Glomerular visceral epithelial cell (primary cell): ENCODE measurements at regions not wholly inside any gene's neighbourhood (a gene's known extent, or its start where the extent isn't known, plus 50 kb on each side); places are given as distances from the start of the nearest gene placed in this dataset.
A peak's percentile ranks its signal among the peaks of the same experiment; 100 is the strongest.

ENCODE experiments used
- DNase-seq: peaks from one replicate; pipeline ENCODE4 v3.0.0-alpha.2; 2016; ENCODE audit errors: extremely low spot score

- no peak for DNase-seq
These were observed 223.1 kb downstream of the REEP3 start for GRCh38 chr10:63744060-63744941.

DNA sequence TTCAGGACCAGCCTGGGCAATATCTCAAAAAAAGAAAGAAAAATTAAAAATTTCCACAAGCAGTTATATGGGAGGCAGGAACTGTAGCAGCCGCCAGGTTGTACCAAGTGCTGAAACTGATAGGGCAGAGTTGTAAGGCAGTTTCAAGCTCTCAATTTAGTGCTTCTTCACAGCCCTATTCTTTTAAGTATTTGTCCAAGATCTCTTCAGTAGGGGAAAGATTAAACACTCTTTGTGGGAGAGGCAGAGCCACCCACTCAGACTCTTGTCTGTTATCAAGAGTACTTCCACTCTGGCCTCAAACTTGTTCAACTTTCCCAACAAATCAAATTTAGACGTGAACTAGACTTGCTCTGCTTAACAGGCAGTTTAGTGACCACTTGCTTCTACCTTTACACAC lies 228.7 kb downstream of the REEP3 start:
- DNase-seq: no peak

GRCh38 chr10:63751836-63752235 lies 230.6 kb downstream of the REEP3 start:
- DNase-seq: no peak

DNA sequence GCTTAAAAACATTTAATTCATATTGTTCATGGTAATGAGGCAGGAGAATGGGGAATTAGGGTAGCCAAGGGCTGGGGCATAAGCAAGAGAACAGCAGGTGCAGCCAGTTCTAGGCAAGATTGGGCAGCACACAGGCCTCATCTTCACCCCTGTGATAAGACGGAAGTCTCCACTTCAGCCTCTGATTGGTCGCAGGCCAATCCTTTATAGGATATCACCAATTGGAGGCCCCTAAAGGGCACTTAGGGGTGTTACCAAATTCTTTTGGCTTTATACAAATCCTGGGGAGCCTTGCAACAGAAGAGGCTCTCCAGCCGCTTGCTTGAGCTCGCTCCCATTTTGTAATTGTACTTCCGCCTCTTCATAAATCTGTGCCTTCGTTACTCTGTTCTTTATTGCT lies 231.1 kb downstream of the REEP3 start:
- DNase-seq: no peak

DNA sequence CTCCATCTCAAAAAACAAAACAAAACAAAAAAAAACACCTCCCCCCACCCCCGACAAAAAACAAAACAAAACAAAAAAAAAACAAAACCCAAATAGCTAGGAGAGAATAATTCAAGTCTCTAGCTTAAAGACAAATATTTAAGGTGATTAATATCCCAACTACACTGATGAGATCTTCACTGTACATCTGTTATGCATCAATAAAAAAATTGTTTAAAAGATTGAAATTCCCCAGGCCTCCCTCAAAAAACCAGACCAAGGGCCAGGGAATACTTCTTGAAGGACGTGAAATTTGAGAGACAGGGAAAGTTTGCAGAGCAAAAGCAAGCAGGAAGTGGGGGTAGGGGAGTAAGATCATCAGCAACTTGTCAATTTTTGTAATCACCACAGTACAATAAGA lies 232.6 kb downstream of the REEP3 start:
- DNase-seq: no peak

DNA sequence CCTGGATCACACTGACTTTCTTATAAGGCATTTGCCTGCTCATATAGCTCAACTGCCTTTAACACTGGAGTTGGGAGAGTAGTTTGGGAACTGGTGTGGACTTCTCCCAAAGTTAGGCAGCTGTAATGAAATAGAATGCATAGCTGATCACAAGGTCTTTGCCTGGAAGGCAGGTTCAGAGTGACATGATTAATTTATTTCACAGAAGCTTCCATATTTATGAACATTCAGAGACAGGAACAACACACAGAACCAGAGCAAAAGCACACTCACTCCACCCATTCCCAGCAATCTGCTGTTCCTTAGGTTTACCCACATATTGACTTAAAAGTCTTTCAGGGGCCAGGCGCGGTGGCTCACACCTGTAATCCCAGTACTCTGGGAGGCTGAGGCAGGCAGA lies 234.2 kb downstream of the REEP3 start:
- DNase-seq: no peak

DNA sequence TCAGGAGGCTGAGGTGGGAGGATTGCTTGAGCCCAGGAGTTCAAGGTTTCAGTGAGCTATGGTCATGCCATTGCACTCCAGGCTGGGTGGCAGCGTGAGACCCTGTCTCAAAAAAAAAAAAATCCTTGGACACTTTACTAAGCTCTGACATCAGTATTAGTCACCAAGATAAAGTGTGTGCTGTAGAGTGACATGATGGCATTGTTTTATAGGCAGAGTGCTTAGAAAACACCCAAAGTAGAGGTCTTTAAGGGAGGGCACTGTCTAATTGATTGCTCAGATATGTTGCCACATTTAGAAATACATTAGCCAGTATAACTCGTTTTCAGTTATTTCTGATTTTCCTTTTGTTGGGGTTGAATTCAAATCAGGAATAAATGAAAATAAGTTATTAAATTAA lies 235.9 kb downstream of the REEP3 start:
- no peak for DNase-seq

DNA sequence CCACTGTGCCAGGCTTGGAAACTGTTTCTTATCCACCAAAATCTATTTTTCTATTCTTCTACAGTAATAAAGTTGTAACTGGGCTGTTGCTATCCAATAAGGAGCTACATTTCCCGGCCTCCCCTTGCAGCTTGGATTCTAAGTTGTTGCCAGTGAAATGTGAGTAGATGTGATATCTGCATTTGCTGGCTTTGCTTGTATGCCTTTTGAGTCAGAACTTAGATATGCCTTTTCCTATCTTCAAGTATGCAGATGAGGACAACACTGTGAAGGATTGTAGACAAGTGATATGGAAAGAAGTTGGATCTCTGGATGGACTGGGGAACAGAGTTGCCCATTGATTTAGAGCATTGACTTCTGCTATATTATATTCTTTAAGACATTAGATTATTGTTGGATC lies 236.9 kb downstream of the REEP3 start:
- no peak for DNase-seq

DNA sequence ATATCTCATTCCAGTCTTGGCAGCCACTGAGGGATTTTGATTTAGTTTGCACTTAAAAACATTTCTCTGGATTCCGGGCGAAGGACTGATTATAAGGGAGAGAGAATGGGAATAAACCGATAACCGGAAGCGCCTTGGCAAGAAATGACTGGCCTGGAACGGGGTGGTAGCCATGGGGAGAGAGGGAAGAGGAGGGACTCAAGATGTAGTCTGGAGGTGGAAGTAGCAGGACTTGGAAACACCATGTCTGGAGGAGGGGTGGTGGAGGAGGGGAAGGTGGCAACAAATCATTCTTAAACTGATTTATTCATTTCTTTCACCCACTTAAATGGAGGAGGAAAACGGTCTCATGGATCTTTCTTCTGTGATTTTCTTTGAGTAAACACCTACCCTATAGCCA lies 238.1 kb downstream of the REEP3 start:
- no peak for DNase-seq

DNA sequence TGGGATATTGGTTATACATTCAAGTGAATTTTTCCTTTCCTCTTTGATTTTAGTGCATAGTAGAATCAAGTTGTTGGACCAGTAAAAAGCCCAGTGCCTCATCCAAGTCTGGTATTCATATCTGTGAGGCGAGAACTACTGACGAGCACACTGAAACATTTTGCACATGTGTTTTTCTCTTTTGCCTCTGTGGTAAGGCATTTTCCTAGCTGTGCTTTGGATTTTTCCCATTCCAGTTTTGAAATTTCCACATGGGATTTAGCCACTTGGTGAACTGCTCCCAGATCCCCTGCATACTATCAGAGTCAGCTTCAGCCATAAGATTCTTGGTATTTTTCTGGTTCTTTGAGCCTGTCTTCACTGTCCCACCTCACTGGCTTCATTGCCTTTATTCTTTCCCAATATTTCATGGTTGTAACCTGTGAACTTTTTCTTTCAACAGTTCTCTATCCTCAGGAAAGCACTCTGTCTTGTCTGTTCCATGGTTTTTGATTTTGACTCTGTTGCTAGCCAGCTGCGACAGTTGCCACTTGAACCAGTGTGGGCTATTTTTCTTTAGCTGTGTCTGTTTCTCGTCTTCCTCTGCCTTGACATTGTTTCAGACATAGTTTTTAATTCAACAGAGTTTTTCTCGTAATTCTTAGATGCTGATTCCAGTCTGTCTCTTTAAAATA lies 239.0 kb downstream of the REEP3 start:
- DNase-seq: no peak

DNA sequence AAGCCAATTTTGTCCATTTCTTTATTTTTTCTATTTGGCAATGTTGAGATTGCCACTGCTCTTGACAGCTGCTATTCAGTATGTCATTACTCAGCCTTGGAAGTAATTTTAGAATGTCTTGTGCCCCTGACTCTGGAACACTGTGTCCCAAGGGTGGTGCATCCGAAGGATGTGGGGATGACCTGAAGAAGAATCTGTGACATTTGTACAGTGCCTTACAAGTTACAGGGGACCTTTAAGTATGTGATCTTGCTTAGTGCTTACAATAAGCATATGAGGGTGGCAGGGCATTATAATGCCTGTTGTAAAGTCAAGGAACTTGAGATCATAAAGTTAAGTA lies 239.5 kb downstream of the REEP3 start:
- no peak for DNase-seq

DNA sequence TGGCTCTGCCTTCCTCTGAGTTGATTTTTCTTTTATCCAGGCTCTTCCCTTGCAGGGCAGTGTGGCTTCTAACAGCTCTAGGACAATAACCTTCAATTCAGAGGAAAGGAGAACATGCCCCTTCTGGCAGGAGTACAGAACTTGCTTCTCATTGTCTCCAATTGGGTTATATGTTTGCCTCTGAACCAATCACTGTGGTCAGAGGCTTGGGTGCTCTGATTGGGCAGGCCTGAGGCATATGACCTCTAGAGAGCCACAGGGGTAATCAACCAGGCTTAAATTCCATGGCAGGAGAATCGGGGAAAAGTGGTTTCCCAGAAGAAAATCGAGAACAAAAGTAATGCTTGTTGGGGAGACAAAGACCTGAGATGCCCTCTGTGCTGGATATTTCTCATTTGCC lies 240.0 kb downstream of the REEP3 start:
- no peak for DNase-seq

GRCh38 chr10:63763744-63764143 lies 242.5 kb downstream of the REEP3 start:
- DNase-seq: no peak

- peak; percentile 9 for DNase-seq
These were observed 243.9 kb downstream of the REEP3 start for GRCh38 chr10:63765126-63765525.

- no peak for DNase-seq
These were observed 245.5 kb downstream of the REEP3 start for GRCh38 chr10:63766745-63767137.

- DNase-seq: peak; percentile 16
These were observed 246.1 kb downstream of the REEP3 start for GRCh38 chr10:63767138-63767801.

- DNase-seq: no peak
These were observed 248.2 kb downstream of the REEP3 start for GRCh38 chr10:63769367-63769766.

DNA sequence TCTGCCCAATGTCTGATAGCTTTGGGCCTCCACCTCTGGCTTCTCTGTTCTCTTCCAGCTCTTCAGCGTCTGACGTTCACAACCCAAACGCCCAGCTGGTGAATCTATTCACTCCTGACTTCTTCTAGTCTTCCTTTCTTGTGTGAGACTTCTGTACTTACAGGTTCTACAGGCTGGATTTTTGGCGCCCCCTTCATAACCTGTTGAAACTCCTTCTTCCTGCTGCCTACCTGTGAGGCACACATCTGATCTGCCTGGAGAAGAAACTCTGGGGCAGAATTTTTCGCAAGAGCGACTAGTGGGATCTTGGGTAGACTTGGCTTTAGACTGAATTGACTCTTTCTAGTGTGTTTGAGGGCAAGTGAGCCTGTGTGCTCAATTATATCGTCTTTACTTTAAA lies 249.3 kb downstream of the REEP3 start:
- DNase-seq: no peak

GRCh38 chr10:63772491-63772890 lies 251.3 kb downstream of the REEP3 start:
- DNase-seq: no peak

DNA sequence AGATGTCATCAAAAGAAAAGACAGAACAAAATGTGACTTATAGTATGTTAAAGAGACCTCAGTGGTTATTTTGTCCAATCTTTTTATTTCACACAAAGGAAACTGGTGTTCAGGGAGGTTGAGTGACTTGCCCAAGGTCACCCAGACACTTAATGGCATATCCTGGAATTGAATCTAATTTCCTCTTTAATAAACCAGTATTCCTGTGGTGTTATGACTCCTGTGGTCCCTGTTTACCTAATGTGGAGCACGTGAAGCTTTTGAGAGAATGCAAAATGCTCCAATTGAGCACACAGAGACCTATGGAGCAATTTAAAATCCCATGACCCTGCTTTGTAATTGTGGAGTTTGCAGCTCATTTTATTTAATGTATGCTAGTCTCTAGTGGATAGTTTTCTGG lies 251.9 kb downstream of the REEP3 start:
- no peak for DNase-seq

DNA sequence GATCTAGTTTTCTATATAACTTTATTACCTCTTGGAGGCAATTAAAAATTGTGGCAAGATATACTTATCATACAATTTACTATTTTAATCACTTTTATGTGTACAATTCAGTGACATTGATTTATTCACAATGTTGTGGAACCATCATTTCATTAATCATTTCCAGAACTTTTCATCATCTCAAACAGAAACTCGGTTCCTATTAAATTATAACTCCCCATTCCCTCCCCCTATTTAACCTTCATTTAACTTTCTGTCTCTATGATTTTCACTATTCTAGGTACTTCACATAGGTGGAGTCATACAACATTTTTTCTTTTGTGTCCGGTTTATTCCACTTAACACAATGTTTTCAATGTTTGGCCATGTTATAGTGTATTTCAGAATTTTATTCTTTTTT lies 252.8 kb downstream of the REEP3 start:
- DNase-seq: no peak

- no peak for DNase-seq
These were observed 258.9 kb downstream of the REEP3 start for GRCh38 chr10:63780101-63780500.

DNA sequence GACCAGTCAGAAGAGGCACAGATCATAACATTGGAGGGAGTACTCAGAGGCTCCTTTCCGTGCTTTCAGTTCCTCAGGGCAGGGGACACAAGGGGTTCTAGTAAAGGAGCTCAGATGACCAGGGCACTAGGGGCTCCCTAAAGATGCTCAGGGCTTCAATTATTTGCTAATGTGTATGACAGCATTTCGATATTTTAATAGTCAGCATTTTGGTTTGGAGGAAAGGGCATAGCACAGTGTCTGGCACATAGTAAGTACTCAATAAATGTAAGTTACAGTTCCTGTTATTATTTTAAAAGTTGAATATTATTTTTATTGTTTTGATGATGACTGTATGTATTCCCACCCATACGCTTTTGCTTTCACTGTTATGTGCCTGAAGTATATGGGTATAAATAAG lies 260.0 kb downstream of the REEP3 start:
- DNase-seq: no peak
